Trophoblast cell (in vitro differentiated cells and primary cell): ENCODE measurements at regions not wholly inside any gene's neighbourhood (a gene's known extent, or its start where the extent isn't known, plus 50 kb on each side); places are given as distances from the start of the nearest gene placed in this dataset.

Experiments used
- DNase-seq, 2 donors: peaks; one replicate each; pipeline ENCODE4 v3.0.0-alpha.2; 2016
- H2AFZ ChIP-seq: 2 replicates; pipeline ENCODE4 v1.6.1; 2013; ENCODE audit warnings: low read length, moderate library complexity, mild to moderate bottlenecking; ENCODE audit not compliant: insufficient read depth, poor library complexity
- H2AK5ac ChIP-seq: 2 replicates; pipeline ENCODE4 v1.6.1; 2013; ENCODE audit warnings: mild to moderate bottlenecking, low read length
- H2BK120ac ChIP-seq: 2 replicates; pipeline ENCODE4 v1.6.1; 2013; ENCODE audit warnings: low read length, mild to moderate bottlenecking, moderate library complexity; ENCODE audit not compliant: insufficient read depth, poor library complexity
- H2BK12ac ChIP-seq: 2 replicates; pipeline ENCODE4 v1.6.1; 2013; ENCODE audit warnings: mild to moderate bottlenecking, low read length, moderate library complexity
- H2BK5ac ChIP-seq: 2 replicates; pipeline ENCODE4 v1.6.1; 2013; ENCODE audit warnings: low read length, low read depth, moderate library complexity, mild to moderate bottlenecking; ENCODE audit not compliant: poor library complexity
- H3K14ac ChIP-seq: 2 replicates; pipeline ENCODE4 v1.6.1; 2013; ENCODE audit warnings: mild to moderate bottlenecking, low read length
- H3K18ac ChIP-seq: 2 replicates; pipeline ENCODE4 v1.6.1; 2013; ENCODE audit warnings: mild to moderate bottlenecking, low read length
- H3K23ac ChIP-seq: 2 replicates; pipeline ENCODE4 v1.6.1; 2013; ENCODE audit warnings: low read length
- H3K27ac ChIP-seq: 2 replicates; pipeline ENCODE4 v1.5.1; 2013; ENCODE audit warnings: low read depth, mild to moderate bottlenecking, inconsistent platforms, low read length, moderate library complexity
- H3K27me3 ChIP-seq: 2 replicates; pipeline ENCODE4 v1.6.1; 2013; ENCODE audit warnings: inconsistent platforms, mild to moderate bottlenecking, low read length, moderate library complexity; ENCODE audit not compliant: insufficient read depth
- H3K36me3 ChIP-seq, 2 experiments: 1 replicate in 1 of 2; 2 replicates in 1 of 2; pipeline ENCODE4 v1.6.1; 2013; ENCODE audit warnings: low read length in 2 of 2, mild to moderate bottlenecking in 2 of 2, moderate library complexity in 1 of 2; ENCODE audit not compliant: insufficient read depth in 2 of 2, control insufficient read depth in 1 of 2
- H3K4ac ChIP-seq: 2 replicates; pipeline ENCODE4 v1.6.1; 2013; ENCODE audit warnings: low read depth, mild to moderate bottlenecking, low read length, moderate library complexity
- H3K4me1 ChIP-seq, 2 experiments: 1 replicate in 1 of 2; 2 replicates in 1 of 2; pipeline ENCODE4 v1.6.1; 2013; ENCODE audit warnings: low read length in 2 of 2, mild to moderate bottlenecking in 2 of 2, moderate library complexity in 1 of 2; ENCODE audit not compliant: insufficient read depth in 2 of 2, control insufficient read depth in 1 of 2
- H3K4me2 ChIP-seq: 2 replicates; pipeline ENCODE4 v1.6.1; 2013; ENCODE audit warnings: inconsistent platforms, mild to moderate bottlenecking, low read length, moderate library complexity
- H3K4me3 ChIP-seq: 2 replicates; pipeline ENCODE4 v1.5.1; 2013; ENCODE audit warnings: mild to moderate bottlenecking, low read depth, low read length, inconsistent platforms
- H3K79me1 ChIP-seq: one replicate; pipeline ENCODE4 v1.6.1; 2013; ENCODE audit warnings: low read length
- H3K79me2 ChIP-seq: 2 replicates; pipeline ENCODE4 v1.6.1; 2013; ENCODE audit warnings: low read length, mild to moderate bottlenecking; ENCODE audit not compliant: control insufficient read depth, insufficient read depth, poor library complexity
- H3K9ac ChIP-seq: 2 replicates; pipeline ENCODE4 v1.6.1; 2013; ENCODE audit warnings: mild to moderate bottlenecking, low read length
- H3K9me3 ChIP-seq: 2 replicates; pipeline ENCODE4 v1.6.1; 2013; ENCODE audit warnings: low read depth, mild to moderate bottlenecking, control low read depth, inconsistent platforms, low read length; ENCODE audit not compliant: insufficient read depth
- H4K12ac ChIP-seq: 2 replicates; pipeline ENCODE4 v1.6.1; 2013; ENCODE audit warnings: low read depth, mild to moderate bottlenecking, low read length, moderate library complexity
- H4K8ac ChIP-seq: 2 replicates; pipeline ENCODE4 v1.6.1; 2013; ENCODE audit warnings: low read depth, mild to moderate bottlenecking, low read length, moderate library complexity
- H4K91ac ChIP-seq: one replicate; pipeline ENCODE4 v1.6.1; 2013; ENCODE audit warnings: low read depth, mild to moderate bottlenecking, low read length, moderate library complexity
- WGBS: extraction: QIAGEN DNeasy Blood & Tissue Kit; methylation state at CpG from one replicate; pipeline ENCODE4 v1.1.7; 2013; ENCODE audit warnings: missing lambda C conversion rate; ENCODE audit not compliant: insufficient read length, insufficient coverage; ENCODE audit errors: extremely low coverage; 5-methylcytosine and 5-hydroxymethylcytosine counted together

- Histone ChIP-seq H3K9me3 (no peaks in the 10 kb centered on the region), H2AFZ (no peak overlapping the region), H3K27ac (no peak overlapping the region), H3K4me1 (no peaks in the 10 kb centered on the region), H3K18ac (no peak overlapping the region), H3K79me2 (no peaks in the 10 kb centered on the region), H3K27me3 (no peaks in the 10 kb centered on the region), H3K14ac (no peak overlapping the region), H3K4me2 (no peak overlapping the region), H4K12ac (no peak overlapping the region), H3K23ac (no peak overlapping the region), H2AK5ac (no peak overlapping the region), H3K4me3 (no peak overlapping the region), H3K9ac (no peak overlapping the region), H4K8ac (no peak overlapping the region), H4K91ac (no peak overlapping the region), H2BK120ac (no peak overlapping the region), H3K36me3 (no peaks in the 10 kb centered on the region), H2BK12ac (no peak overlapping the region), H3K4ac (no peak overlapping the region), H2BK5ac (no peak overlapping the region), H3K79me1 (no peaks in the 10 kb centered on the region)
- DNase-seq, result no peak
- WGBS, result no CpG with 5 or more reads among the region's 3 CpGs
Observed at GRCh38 chr5:103668281-103668680, 105.7 kb upstream of the NUDT12 start.

- WGBS, result no CpG with 5 or more reads among the region's 3 CpGs
- H2AK5ac ChIP-seq, result no peak overlapping the region
- H4K91ac ChIP-seq, result no peak overlapping the region
- no peak overlapping the region for H3K4ac ChIP-seq
- no peak overlapping the region for H3K23ac ChIP-seq
- H3K79me2 ChIP-seq, result no peaks in the 10 kb centered on the region
- H2BK12ac ChIP-seq, result no peak overlapping the region
- H2BK120ac ChIP-seq, result no peak overlapping the region
- no peaks in the 10 kb centered on the region for H3K27me3 ChIP-seq
- no peak overlapping the region for H3K18ac ChIP-seq
- H3K36me3 ChIP-seq, result peaks cover 0 to 2% of the 10 kb centered on the region in 2 experiments
- H3K4me2 ChIP-seq, result no peak overlapping the region
- H3K27ac ChIP-seq, result no peak overlapping the region
- H3K14ac ChIP-seq, result no peak overlapping the region
- H4K8ac ChIP-seq, result no peak overlapping the region
- DNase-seq, result peak; percentile 2 to 19
- no peaks in the 10 kb centered on the region for H3K4me1 ChIP-seq
- H3K9me3 ChIP-seq, result no peaks in the 10 kb centered on the region
- H4K12ac ChIP-seq, result no peak overlapping the region
- H3K79me1 ChIP-seq, result no peaks in the 10 kb centered on the region
- no peak overlapping the region for H2AFZ ChIP-seq
- no peak overlapping the region for H2BK5ac ChIP-seq
- H3K9ac ChIP-seq, result no peak overlapping the region
- H3K4me3 ChIP-seq, result no peak overlapping the region
Observed at GRCh38 chr5:103667068-103667467, 104.5 kb upstream of the NUDT12 start.

GRCh38 chr5:103657301-103657700, 94.7 kb upstream of the NUDT12 start:
- no peak for DNase-seq
- H3K79me2 ChIP-seq, result no peaks in the 10 kb centered on the region
- H3K4me1 ChIP-seq, result no peaks in the 10 kb centered on the region
- H2BK5ac ChIP-seq, result no peak overlapping the region
- H3K79me1 ChIP-seq, result no peaks in the 10 kb centered on the region
- H2AFZ ChIP-seq, result no peak overlapping the region
- H4K12ac ChIP-seq, result no peak overlapping the region
- H3K36me3 ChIP-seq, result no peaks in the 10 kb centered on the region
- no peaks in the 10 kb centered on the region for H3K9me3 ChIP-seq
- H2BK12ac ChIP-seq, result no peak overlapping the region
- H3K4me3 ChIP-seq, result no peak overlapping the region
- WGBS, result no CpG with 5 or more reads among the region's 3 CpGs
- H3K4ac ChIP-seq, result no peak overlapping the region
- no peak overlapping the region for H3K9ac ChIP-seq
- H2AK5ac ChIP-seq, result no peak overlapping the region
- H2BK120ac ChIP-seq, result no peak overlapping the region
- no peak overlapping the region for H4K8ac ChIP-seq
- H3K14ac ChIP-seq, result no peak overlapping the region
- H3K27ac ChIP-seq, result no peak overlapping the region
- no peak overlapping the region for H3K23ac ChIP-seq
- H3K27me3 ChIP-seq, result no peaks in the 10 kb centered on the region
- no peak overlapping the region for H3K18ac ChIP-seq
- no peak overlapping the region for H4K91ac ChIP-seq
- no peak overlapping the region for H3K4me2 ChIP-seq

- Histone ChIP-seq H3K18ac (no peak overlapping the region), H3K4ac (no peak overlapping the region), H3K4me2 (no peak overlapping the region), H4K91ac (no peak overlapping the region), H3K79me2 (no peaks in the 10 kb centered on the region), H3K36me3 (no peaks in the 10 kb centered on the region), H3K79me1 (no peaks in the 10 kb centered on the region), H4K8ac (no peak overlapping the region), H3K14ac (no peak overlapping the region), H2BK5ac (no peak overlapping the region), H4K12ac (no peak overlapping the region), H2AFZ (no peak overlapping the region), H3K23ac (no peak overlapping the region), H3K27me3 (no peaks in the 10 kb centered on the region), H3K27ac (no peak overlapping the region), H3K9ac (no peak overlapping the region), H2AK5ac (no peak overlapping the region), H3K9me3 (no peaks in the 10 kb centered on the region), H2BK12ac (no peak overlapping the region), H3K4me3 (no peak overlapping the region), H2BK120ac (no peak overlapping the region), H3K4me1 (no peaks in the 10 kb centered on the region)
- WGBS, result no CpG with 5 or more reads among the region's 2 CpGs
- DNase-seq, result no peak
Observed at GRCh38 chr5:103648086-103648485, 85.5 kb upstream of the NUDT12 start.
